ENCODE measurements at regions not wholly inside any gene's neighbourhood (a gene's known extent, or its start where the extent isn't known, plus 50 kb on each side); places are given as distances from the start of the nearest gene placed in this dataset.

DNA sequence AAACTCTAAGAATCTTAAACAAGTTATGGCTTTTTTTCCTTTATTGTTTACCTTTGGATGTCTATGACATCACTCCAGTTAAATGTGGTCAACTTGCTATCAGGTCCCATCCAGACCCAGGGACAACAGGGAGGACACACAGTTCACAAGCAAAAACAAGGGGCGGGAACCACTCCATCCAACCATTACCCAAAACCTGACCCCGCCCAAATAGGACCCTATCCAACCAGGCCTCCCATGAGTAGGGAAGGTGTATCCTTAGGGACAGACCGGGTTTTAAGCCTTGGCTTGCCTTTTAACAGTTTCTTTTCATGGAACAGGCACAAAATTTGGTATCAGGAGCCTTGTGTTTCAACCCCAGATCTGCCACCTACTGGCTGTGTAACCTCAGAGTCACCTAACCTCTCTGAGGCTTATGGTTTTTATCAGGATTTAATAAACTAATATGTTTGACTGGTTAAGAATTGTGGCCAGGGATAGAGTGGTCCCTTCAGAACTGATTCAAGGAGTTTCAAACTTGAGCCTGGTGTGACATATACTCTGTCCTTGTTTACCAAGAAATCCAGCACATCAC, 127.7 kb upstream of the RAD23B start:
- Mint-ChIP-seq H3K4me3 (no peak overlapping the region), H3K9me3 (no peaks in the 10 kb centered on the region), H3K4me1 (no peaks in the 10 kb centered on the region), H3K27ac (no peak overlapping the region), H3K36me3 (ENCODE audit: low read depth) (no peaks in the 10 kb centered on the region), H3K27me3 (peaks cover 10% of the 10 kb centered on the region)
- no peak for DNase-seq
- CTCF ChIA-PET: no interaction called here
- POLR2A ChIA-PET: no interaction called here

- Mint-ChIP-seq H3K9me3 (no peaks in the 10 kb centered on the region), H3K4me1 (no peaks in the 10 kb centered on the region), H3K36me3 (ENCODE audit: low read depth) (no peaks in the 10 kb centered on the region), H3K27me3 (peaks cover 10% of the 10 kb centered on the region), H3K4me3 (no peak overlapping the region), H3K27ac (no peak overlapping the region)
- CTCF ChIA-PET: no interaction called here
- no peak for DNase-seq
- POLR2A ChIA-PET: no interaction called here
These were observed 124.8 kb upstream of the RAD23B start for GRCh38 chr9:107158321-107158720.

DNA sequence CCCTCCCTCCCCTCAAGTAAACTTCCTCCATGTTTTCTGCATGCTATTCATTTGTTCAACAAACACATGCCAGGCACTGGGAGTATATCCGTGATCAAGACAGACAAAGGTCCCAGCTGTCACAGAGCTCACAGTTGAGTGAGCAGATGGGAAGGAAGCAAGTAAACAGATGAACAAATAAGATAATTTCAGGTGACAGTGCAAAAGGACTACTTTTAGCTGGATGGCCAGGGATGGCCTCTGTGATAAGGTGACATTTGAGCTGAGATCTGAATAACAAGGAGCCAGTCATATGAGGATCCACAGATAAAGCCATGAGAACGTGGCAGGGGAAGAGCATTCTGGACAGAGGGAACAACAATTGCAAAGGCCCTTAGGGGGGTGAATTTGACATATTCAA, 121.7 kb upstream of the RAD23B start:
- ChIA-PET POLR2A (no interaction called here), CTCF (interaction anchor here (0.6 kb wide), 1 partner anchor 102 kb away, joined by 3 read pairs; no protein-coding TSS in a partner anchor)
- H3K27me3 Mint-ChIP-seq: peaks cover 13% of the 10 kb centered on the region
- no peaks in the 10 kb centered on the region for H3K4me1 Mint-ChIP-seq
- DNase-seq: no peak
- H3K27ac Mint-ChIP-seq: no peak overlapping the region
- H3K9me3 Mint-ChIP-seq: no peaks in the 10 kb centered on the region
- no peak overlapping the region for H3K4me3 Mint-ChIP-seq
- H3K36me3 Mint-ChIP-seq (ENCODE audit: low read depth): no peaks in the 10 kb centered on the region

GRCh38 chr9:107163370-107163769, 119.7 kb upstream of the RAD23B start:
- POLR2A ChIA-PET: no interaction called here
- peaks cover 3% of the 10 kb centered on the region for H3K27me3 Mint-ChIP-seq
- no peak overlapping the region for H3K4me3 Mint-ChIP-seq
- no peak for DNase-seq
- no peaks in the 10 kb centered on the region for H3K9me3 Mint-ChIP-seq
- H3K4me1 Mint-ChIP-seq: no peaks in the 10 kb centered on the region
- no peaks in the 10 kb centered on the region for H3K36me3 Mint-ChIP-seq (ENCODE audit: low read depth)
- no peak overlapping the region for H3K27ac Mint-ChIP-seq
- CTCF ChIA-PET: no interaction called here

DNA sequence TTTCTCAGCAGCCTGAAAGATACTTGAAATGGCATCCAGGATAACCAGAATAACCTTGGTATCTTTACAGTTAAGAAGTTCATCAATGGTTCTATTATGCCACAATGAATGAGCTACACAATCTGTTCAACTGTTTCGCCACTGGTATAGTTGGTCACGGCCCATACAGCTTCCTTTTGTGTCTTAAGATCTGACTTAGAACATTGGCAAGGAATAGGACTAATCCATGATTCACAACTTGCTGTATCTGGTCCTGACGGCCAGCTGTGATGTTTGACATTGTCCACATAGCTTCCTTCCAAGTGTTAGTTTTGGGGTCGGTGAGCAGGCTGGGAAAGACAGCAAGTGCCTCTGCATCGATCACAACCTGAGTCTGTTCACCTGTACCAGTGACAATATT, 113.3 kb upstream of the RAD23B start:
- H3K4me3 Mint-ChIP-seq: no peak overlapping the region
- peaks cover 19% of the 10 kb centered on the region for H3K4me1 Mint-ChIP-seq
- CTCF ChIA-PET: interaction anchor here (1.6 kb wide), 1 partner anchor 171 kb away, joined by 6 read pairs; no protein-coding TSS in a partner anchor
- H3K27me3 Mint-ChIP-seq: peaks cover 6% of the 10 kb centered on the region
- no peak for DNase-seq
- no peaks in the 10 kb centered on the region for H3K9me3 Mint-ChIP-seq
- H3K36me3 Mint-ChIP-seq (ENCODE audit: low read depth): no peaks in the 10 kb centered on the region
- POLR2A ChIA-PET: no interaction called here
- H3K27ac Mint-ChIP-seq: no peak overlapping the region

GRCh38 chr9:107170801-107171200, 112.3 kb upstream of the RAD23B start:
- ChIA-PET POLR2A (no interaction called here), CTCF (interaction anchor here (1.6 kb wide), 1 partner anchor 170 kb away, joined by 6 read pairs; no protein-coding TSS in a partner anchor)
- no peak overlapping the region for H3K4me3 Mint-ChIP-seq
- H3K27me3 Mint-ChIP-seq: peaks cover 6% of the 10 kb centered on the region
- H3K27ac Mint-ChIP-seq: no peak overlapping the region
- no peak for DNase-seq
- H3K36me3 Mint-ChIP-seq (ENCODE audit: low read depth): no peaks in the 10 kb centered on the region
- peaks cover 19% of the 10 kb centered on the region for H3K4me1 Mint-ChIP-seq
- H3K9me3 Mint-ChIP-seq: no peaks in the 10 kb centered on the region

- Mint-ChIP-seq H3K9me3 (no peaks in the 10 kb centered on the region), H3K4me3 (no peak overlapping the region), H3K36me3 (ENCODE audit: low read depth) (no peaks in the 10 kb centered on the region), H3K4me1 (peaks cover 19% of the 10 kb centered on the region), H3K27ac (no peak overlapping the region), H3K27me3 (peaks cover 2% of the 10 kb centered on the region)
- ChIA-PET POLR2A (no interaction called here), CTCF (no interaction called here)
- DNase-seq: peak; percentile 73
These were observed 110.7 kb upstream of the RAD23B start for GRCh38 chr9:107172160-107172978.

GRCh38 chr9:107172979-107173347, 110.1 kb upstream of the RAD23B start:
- CTCF ChIA-PET: interaction anchor here (0.8 kb wide), 1 partner anchor 13 kb away, joined by 3 read pairs; no protein-coding TSS in a partner anchor
- Mint-ChIP-seq H3K27ac (no peak overlapping the region), H3K4me3 (no peak overlapping the region), H3K4me1 (peaks cover 19% of the 10 kb centered on the region), H3K9me3 (no peaks in the 10 kb centered on the region), H3K27me3 (peaks cover 2% of the 10 kb centered on the region), H3K36me3 (ENCODE audit: low read depth) (no peaks in the 10 kb centered on the region)
- POLR2A ChIA-PET: no interaction called here
- DNase-seq: no peak

- H3K36me3 Mint-ChIP-seq (ENCODE audit: low read depth): no peaks in the 10 kb centered on the region
- no peak overlapping the region for H3K27ac Mint-ChIP-seq
- ChIA-PET POLR2A (no interaction called here), CTCF (interaction anchor here (0.8 kb wide), 1 partner anchor 13 kb away, joined by 3 read pairs; no protein-coding TSS in a partner anchor)
- DNase-seq: no peak
- no peaks in the 10 kb centered on the region for H3K9me3 Mint-ChIP-seq
- no peak overlapping the region for H3K4me3 Mint-ChIP-seq
- H3K4me1 Mint-ChIP-seq: peaks cover 19% of the 10 kb centered on the region
- H3K27me3 Mint-ChIP-seq: peaks cover 2% of the 10 kb centered on the region
These were observed 109.5 kb upstream of the RAD23B start for GRCh38 chr9:107173422-107174180.

DNA sequence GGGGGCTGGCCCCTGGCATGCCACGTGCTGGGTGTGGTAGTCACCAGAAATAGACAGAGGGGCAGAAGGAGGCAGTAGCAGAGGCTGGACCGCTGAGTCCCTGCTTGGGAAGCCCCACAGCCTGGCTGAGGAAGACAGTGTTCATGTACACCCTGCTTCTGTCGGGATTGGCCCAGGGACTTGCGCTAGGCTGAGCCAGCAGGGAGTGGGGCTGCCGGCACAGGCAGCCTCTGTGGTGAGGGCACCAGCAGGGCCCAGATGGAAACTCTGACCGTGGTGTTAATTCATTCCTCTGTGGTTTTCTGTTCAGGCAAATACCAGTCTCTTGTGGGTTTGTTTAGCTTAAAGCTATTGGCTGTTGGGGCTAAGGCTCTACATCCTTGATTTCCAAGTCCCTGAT, 108.6 kb upstream of the RAD23B start:
- Mint-ChIP-seq H3K9me3 (no peaks in the 10 kb centered on the region), H3K36me3 (ENCODE audit: low read depth) (no peaks in the 10 kb centered on the region), H3K27ac (no peak overlapping the region), H3K27me3 (peaks cover 6% of the 10 kb centered on the region), H3K4me3 (no peak overlapping the region), H3K4me1 (peaks cover 19% of the 10 kb centered on the region)
- ChIA-PET POLR2A (no interaction called here), CTCF (no interaction called here)
- DNase-seq: no peak

DNA sequence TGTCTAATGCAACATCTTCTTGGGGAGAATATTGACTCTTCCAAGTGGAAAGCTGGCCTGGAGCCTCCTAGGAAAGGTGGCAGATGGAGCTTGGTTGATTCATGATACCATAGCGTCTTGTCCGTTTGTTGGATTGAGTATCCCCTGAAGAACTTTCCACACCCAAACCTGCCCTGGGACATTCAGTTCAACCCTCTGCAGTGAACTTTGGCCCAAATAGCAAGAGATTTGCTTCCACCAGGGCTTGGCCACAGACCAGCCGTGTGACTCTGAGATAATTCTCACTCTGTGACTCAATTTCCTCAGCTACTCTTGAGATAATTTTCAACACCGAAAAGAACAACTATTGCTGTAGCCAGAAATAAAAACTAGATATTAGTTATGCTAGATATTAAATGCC, 108.0 kb upstream of the RAD23B start:
- Mint-ChIP-seq H3K4me1 (peaks cover 19% of the 10 kb centered on the region), H3K36me3 (ENCODE audit: low read depth) (no peaks in the 10 kb centered on the region), H3K27me3 (peaks cover 9% of the 10 kb centered on the region), H3K4me3 (no peak overlapping the region), H3K9me3 (no peaks in the 10 kb centered on the region), H3K27ac (no peak overlapping the region)
- ChIA-PET POLR2A (no interaction called here), CTCF (no interaction called here)
- DNase-seq: no peak

GRCh38 chr9:107175816-107176435, 107.2 kb upstream of the RAD23B start:
- POLR2A ChIA-PET: no interaction called here
- DNase-seq: no peak
- H3K27ac Mint-ChIP-seq: no peak overlapping the region
- CTCF ChIA-PET: interaction anchor here (0.6 kb wide), 1 partner anchor 112 kb away, joined by 4 read pairs; no protein-coding TSS in a partner anchor
- H3K36me3 Mint-ChIP-seq (ENCODE audit: low read depth): no peaks in the 10 kb centered on the region
- H3K27me3 Mint-ChIP-seq: peaks cover 9% of the 10 kb centered on the region
- H3K4me1 Mint-ChIP-seq: peaks cover 18% of the 10 kb centered on the region
- no peaks in the 10 kb centered on the region for H3K9me3 Mint-ChIP-seq
- H3K4me3 Mint-ChIP-seq: no peak overlapping the region

Data from activated CD4-positive, alpha-beta T cell treated with anti-CD3 and anti-CD28 coated beads, Interleukin-2, amount 10 ng/mL, durations not matched to agents 7 days and 5 days (primary cell).